ENCODE measurements at regions not wholly inside any gene's neighbourhood (a gene's known extent, or its start where the extent isn't known, plus 50 kb on each side); places are given as distances from the start of the nearest gene placed in this dataset.

GRCh38 chr18:78737006-78737915, 242.4 kb upstream of the SALL3 start:
- DNase-seq (ENCODE audit: low read depth in 2 of 2), result no peak

GRCh38 chr18:78738076-78738690, 241.4 kb upstream of the SALL3 start:
- no peak for DNase-seq (ENCODE audit: low read depth in 2 of 2)

GRCh38 chr18:78739115-78739514, 240.5 kb upstream of the SALL3 start:
- no peak for DNase-seq (ENCODE audit: low read depth in 2 of 2)

GRCh38 chr18:78739882-78740677, 239.5 kb upstream of the SALL3 start:
- DNase-seq (ENCODE audit: low read depth in 2 of 2), result no peak

DNA sequence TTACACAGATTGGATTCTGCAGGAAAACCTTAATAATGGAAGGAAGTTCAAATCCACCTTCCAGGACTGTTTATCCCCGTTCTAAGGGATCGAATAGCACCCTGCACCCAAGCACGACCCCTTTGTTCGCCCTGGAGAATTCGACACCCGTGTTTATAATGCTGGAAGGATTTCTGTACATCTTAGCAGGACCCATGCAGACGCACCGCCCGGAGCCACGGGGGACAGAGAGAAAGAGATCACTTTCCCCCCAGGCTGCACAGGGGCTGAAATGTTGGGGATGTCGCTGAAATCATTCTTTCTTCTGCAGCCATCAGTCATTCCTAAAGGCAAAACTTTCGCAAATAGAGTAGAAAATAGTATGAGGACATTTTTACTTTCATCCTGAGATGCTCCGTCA, 238.7 kb upstream of the SALL3 start:
- DNase-seq (ENCODE audit: low read depth in 2 of 2), result no peak

DNA sequence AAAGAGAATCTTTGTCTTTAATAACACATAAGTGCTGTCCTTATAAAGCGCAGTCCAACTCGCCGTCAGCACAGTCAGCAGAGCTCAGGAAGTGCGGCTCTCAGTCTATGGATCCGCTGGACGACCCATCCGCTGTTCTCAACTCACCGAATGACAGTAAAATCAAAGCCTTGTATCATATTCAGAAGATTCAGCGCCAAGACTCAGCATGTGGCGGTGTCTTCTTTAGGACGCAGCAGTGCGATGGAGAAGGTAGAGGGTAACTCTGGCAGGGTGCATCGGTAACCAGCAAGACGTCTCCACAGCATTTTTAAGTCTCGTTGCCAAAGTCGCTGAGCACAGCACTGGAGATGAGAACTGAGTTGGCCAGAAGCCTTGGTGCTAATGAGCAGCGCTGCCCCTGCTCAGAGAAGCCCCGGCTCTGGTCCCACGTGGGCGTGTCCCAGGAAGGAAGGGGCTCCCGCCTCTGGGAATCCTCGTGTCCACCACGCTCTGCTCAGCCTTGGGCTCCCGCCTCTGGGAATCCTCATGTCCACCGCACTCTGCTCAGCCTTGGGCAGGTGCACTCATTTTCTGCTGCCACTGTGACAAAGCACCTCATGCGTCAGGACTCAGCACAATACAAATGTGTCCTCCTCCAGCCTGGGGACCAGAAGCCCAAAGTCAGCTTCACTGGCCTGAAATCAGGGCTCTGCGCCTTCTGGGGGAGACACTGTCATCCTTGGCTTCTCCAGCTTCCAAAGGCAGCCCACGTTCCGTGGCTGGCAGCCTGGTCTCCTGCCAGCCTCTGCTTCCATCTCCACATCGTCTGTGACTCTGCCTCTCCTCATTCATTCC, 238.0 kb upstream of the SALL3 start:
- DNase-seq (ENCODE audit: low read depth in 2 of 2), result no peak

- no peak for DNase-seq (ENCODE audit: low read depth in 2 of 2)
These were observed 237.3 kb upstream of the SALL3 start for GRCh38 chr18:78742218-78742745.

- DNase-seq (ENCODE audit: low read depth in 2 of 2), result no peak
These were observed 236.5 kb upstream of the SALL3 start for GRCh38 chr18:78743078-78743477.

DNA sequence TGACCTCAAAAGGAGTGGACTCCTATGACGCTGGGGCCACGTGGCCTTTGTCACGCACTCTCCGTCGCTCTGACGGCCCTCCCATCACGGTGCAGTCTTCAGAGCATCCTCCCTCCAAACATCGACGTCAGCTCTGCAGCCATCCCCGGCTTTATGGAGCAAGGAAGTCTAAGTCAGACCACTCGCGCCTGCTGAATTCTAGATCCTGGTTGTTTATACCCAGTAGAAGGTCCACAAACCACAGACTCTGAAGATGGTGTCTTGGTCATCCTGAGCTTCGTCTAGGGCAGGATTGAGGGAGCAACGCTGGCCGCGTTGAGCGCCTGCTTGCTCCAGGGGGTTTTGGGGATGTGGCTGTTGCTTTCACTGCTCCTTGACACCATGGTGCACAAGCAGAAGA, 228.0 kb upstream of the SALL3 start:
- no peak for DNase-seq (ENCODE audit: low read depth in 2 of 2)

DNA sequence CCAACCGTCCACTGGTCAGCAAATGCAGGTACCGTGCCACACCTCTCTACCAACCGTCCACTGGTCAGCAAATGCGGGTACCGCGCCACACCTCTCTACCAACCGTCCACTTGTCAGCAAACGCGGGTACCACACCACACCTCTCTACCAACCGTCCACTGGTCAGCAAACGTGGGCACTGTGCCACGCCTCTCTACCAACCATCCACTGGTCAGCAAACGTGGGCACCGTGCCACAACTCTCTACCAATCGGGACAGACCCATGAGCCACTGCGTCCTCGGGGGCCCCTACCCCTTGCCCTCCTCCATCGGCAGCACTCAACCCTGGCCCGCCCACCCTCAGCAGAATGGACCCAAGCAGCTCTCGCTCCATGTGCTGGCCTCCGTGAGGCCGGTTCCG, 226.4 kb upstream of the SALL3 start:
- no peak for DNase-seq (ENCODE audit: low read depth in 2 of 2)

DNA sequence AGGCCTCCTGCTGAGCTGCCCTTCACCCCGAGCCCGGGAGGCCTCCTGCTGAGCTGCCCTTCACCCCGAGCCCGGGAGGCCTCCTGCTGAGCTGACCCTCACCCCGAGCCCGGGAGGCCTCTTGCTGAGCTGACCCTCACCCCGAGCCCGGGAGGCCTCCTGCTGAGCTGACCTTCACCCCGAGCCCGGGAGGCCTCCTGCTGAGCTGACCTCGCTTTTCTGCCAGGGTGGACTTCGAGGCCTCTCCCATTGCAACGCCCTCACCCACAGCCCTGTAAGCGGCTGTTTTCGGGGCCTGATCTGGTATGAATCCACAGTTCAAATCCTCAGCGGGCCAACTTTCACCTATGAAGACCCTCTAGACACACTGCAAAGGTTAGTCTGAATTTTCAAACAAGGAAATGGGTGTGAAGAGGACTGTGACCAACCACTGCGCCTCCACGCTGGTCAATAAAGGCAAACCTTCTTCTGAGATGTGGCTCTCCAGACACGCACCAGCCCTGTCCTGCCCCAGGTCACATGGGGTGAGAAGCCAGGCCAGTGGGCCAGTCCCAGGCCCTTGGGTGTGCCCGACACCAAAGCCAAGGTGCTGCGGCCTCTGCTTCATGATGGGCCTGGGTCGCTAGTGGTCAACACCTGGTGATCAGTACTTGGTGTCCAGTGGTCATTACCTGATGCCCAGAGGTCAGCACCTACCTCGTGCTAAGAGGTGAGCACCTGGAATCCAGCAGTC, 225.1 kb upstream of the SALL3 start:
- no peak for DNase-seq (ENCODE audit: low read depth in 2 of 2)

- no peak for DNase-seq (ENCODE audit: low read depth in 2 of 2)
These were observed 222.6 kb upstream of the SALL3 start for GRCh38 chr18:78757014-78757413.

GRCh38 chr18:78758496-78758895, 221.1 kb upstream of the SALL3 start:
- no peak for DNase-seq (ENCODE audit: low read depth in 2 of 2)

DNA sequence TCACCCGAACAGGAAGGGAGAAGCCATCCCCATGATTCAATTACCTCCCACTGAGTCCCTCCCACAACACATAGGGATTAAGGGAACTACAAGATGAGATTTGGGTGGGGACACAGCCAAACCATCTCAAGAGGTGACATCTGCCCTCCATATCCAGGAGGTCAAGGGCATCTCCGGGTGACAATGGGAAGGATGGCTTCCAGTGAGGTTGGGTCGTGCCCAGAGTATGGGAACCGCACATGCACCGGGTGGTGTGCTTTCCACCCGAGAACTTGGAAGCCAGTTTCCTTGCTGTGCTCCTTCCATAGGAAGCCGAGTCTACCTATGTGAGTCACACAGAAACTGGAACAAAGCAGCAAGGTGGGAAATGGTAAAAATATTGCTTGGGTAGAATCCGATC, 216.9 kb upstream of the SALL3 start:
- DNase-seq (ENCODE audit: low read depth in 2 of 2), result no peak

DNA sequence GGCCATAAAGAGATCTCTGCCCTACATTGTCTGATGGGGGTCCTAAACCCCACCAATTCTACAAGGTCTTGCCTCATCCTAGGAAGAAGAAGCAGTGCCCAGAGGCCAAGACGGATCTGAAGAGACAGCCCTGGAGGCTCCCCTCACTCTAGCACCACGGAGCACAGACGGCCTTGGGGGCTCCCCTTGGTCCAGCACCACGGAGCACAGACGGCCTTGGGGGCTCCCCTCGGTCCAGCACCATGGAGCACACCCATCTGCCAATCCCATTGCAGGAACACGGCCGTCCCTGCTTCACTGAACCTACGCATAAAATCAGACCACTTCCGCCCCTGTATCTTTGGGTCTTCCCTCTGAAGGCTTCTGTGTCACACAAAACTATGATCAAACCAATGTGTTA, 215.1 kb upstream of the SALL3 start:
- no peak for DNase-seq (ENCODE audit: low read depth in 2 of 2)

GRCh38 chr18:78765142-78765541, 214.5 kb upstream of the SALL3 start:
- DNase-seq (ENCODE audit: low read depth in 2 of 2), result no peak

DNA sequence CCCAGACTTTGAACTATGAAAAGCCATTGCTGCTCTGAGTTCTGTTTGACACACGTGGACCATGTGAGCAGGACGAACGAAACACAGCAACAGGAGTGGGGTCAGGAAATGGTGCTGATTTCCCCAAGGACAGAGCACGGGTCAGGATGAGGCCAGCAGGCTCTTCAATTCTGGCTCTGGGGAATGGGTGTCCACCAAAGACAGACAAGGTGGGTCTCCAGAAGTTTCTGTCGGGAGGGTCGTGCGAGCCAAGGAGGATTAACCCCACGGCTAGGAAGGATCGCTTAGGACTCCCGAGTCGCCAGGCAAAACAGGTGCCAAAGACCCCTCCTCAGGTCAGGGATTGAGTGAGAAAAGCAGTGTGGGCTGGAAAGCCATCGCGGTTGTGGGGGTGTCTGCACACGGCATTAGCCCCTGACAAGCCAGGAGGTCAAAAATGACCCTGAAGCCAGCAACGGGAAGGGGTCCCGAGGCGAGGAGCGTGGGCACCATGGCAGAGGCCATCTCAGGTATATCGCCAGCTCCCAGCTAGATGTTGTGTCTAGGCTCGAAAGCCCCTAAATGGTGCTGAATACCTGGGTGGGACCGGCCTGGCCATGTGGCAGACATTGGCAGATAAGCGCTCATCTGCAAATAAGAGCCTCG, 213.9 kb upstream of the SALL3 start:
- no peak for DNase-seq (ENCODE audit: low read depth in 2 of 2)

- no peak for DNase-seq (ENCODE audit: low read depth in 2 of 2)
These were observed 212.7 kb upstream of the SALL3 start for GRCh38 chr18:78766651-78767533.

DNA sequence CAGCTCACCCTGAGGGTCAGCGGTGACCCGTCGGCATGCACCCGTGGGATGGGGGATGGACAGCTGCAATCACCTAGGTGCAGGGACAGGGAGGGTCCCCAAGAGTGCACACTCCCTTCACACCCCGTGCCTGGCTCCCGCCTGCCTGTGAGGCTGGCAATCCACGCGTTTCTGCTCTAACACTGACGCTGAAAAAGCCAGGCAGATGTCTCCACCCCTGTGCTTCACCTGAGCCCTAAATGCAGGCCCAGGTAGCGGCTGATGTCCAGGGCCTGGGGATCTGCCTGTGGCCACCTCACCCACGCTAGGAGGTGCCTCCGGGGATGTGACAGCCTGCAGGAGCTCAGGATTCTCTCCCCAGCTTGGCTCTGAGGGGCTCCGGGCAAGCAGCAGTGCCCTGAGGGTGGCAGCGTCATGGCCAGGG, 212.0 kb upstream of the SALL3 start:
- no peak for DNase-seq (ENCODE audit: low read depth in 2 of 2)

Data from stimulated activated CD8-positive, alpha-beta memory T cell treated with anti-CD3 and anti-CD28 coated beads, Interleukin-7, amount 100 ng/mL, for 4 hours (primary cell).